ENCODE measurements at regions not wholly inside any gene's neighbourhood (a gene's known extent, or its start where the extent isn't known, plus 50 kb on each side); places are given as distances from the start of the nearest gene placed in this dataset.

DNA sequence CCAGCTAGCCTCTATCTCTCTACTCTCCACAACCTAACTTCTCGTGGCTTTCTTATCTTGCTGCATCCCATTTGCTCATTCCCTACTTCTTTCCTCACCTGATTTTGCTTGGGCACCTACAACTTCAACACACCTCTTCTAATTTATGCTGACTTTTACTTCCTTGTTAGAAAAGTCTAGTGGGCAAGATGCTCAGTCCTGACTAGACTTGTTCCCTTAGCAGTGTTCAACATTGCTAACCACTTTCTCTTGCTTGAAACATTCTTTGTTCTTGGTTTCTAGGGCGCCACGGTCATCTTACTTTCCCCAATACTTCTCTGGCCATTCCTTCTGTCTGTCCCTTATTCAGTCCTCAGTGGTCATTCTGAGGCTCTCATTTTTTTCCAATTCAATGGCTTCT, 454.7 kb upstream of the CWC22 start:
- no peak for DNase-seq

DNA sequence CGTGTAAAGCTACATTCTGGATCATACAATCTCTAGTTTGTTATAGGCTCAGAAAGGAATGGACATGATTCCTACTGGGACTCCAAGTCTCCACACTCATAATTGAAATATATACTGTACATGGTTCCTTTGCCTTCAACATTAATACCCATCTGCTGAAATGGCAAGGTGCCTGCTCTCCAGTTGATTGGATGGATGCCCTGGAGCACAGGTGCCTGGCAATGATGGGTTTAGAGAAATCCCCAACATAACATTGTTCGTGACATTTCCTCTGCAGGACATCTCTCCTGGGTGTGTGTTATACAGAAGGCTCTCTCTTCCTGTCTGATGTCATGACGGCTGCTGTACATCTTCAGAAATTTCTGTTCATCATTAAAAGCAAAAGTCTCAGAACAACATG, 449.7 kb upstream of the CWC22 start:
- peak; percentile 33 for DNase-seq

DNA sequence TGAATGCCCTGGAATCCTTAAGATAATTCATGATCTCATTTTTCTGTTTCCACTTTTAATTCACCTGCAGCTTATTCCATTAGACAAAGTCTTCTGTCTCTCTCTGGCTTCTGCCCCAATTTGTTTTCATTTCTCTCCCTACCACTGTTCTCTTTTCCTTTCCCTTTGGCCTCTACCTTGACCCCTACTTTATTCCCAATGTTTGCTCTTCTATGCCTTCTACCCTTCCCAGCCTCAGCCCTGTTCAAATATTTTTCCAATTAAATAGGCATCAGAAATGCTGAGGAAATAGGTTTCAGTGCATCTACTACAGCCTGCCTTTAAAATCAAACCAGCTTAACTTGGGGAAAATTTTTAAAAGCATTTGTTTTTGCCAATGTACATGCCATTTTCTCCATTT, 443.7 kb upstream of the CWC22 start:
- DNase-seq, result no peak

DNA sequence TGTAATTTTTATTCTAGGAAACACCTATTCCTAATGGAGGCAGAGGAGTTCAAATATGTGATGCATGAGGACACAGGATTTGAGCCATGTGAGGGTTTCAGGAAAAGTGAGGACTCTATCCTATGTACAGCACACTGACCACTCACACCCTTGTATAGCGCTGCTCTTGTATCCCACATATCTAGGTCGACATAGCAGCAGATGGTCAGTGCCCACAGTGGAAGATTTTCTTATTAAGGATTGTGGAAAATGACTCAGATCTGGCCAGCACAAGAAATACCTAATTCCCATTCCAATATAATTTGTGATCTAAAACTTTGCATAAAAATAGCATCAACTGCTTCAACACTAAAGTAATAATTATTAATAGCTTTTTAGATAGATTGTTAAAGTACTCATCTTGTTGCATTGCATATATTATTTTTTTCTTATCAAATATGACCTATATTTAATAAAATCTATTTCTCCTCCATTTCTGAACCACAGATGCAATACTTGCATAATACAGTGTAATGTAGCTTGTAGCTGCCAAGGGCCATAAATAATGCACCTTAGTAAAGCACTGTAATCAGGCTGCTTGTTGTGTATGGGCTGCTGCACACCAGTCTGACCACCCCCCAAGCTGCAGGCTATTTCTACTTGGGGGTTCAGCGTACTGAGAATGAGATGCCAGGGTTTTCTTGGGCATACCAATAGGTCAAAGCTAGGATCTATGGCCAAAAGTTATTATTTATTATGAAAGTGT, 442.2 kb upstream of the CWC22 start:
- DNase-seq, result no peak

DNA sequence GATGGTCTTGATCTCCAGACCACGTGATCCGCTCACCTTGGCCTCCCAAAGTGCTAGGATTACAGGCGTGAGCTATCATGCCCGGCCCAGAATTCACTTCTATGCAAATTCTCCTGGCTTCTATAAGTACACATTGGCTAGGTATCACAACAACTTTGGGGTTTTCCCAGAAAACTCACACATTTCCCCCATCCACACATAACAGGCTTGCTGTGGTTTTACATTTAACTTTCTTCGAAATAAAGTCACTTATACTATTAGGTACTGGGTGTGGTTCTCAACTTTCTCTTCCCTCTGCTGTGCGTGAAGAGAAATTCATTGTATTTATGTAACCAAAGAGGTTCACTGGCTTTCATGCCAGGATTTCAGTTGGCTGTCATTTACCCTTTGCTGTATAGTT, 439.4 kb upstream of the CWC22 start:
- DNase-seq, result no peak

DNA sequence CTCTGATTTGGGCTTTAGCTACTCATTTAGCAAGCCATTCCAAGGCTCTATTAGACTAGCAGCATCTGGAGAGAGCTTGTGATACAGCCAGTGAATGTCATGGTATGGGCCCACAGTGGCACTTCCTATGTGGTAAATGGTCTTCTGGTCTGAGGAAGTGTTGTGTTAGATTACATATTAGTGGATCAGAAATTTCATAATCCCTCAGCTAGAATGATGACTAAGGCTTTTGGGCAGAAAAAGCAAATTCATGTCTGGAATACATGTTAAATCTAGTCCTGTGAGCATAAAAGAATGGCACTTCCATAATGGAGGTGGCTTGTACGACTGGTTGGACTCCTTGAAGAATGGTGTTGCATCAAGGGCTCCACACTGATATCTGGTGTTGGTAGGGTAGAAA, 436.8 kb upstream of the CWC22 start:
- no peak for DNase-seq

DNA sequence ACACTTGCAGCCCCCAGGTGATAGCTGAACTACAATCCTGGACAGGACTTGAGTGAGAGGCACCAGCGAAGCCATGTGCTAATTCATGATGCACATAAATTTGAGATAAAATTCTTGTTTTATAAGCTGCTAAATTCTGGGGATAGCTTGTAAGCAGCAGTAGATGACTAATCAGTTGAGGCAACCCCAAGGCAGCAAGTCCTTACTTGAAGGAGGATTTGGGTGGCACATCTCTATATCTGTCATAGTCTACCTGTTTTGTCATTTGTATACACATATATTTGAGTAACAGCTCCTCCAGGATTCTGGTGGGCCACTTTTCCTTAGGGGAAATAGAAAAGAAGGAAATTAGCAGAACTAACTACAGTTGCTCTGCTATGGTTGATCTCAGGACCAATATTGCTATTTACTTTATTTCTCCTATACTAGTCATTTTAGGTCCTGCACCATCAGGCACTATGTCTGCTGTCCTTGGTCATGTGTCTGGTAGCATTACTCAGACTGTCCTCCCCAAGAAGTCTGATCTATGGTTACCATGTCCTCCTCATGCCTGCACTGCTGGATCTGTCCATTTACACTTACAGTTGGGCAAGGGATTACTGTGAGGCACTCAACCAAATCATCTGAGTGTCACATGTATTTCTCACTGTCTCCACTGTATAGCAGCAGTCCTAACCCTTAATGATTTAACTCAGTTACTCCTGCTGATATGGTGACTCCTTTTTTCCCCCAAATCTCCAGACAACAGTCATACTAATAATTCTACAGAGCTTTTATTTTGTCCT, 436.0 kb upstream of the CWC22 start:
- DNase-seq, result no peak

DNA sequence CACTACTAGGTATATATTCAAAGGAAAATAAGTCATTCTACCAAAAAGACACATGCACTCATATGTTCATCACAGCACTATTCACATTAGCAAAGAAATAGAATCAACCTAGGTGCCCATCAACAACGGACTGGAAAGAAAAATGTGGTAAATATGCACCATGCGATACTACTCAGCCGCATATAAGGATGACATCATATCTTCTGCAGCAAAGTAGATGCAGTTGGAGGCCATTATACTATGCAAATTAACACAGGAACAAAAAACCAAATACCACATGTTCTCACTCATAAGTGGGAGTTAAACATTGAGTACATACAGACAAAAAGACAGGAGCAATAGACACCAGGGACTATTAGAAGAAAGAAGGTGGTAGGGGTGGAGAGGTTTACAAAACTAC, 412.1 kb upstream of the CWC22 start:
- no peak for DNase-seq

DNA sequence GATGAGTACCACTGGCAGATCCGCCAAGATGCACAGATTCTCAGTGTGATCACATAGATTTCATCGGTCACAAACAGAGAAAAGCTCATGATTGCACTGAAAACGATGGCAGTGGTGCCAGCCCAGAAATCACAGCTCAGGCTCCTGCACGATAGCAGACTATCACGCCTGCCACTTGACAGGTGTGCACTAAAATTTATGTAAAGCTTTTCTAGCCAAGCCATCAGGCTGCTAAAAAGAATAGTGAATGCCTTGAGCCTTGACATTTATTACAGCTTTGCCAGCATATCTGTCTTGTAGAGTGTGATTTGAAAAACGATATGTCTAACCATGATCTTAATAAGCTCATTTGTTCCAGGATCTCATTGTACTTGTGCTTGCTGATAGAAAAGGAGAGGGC, 409.5 kb upstream of the CWC22 start:
- DNase-seq, result no peak

DNA sequence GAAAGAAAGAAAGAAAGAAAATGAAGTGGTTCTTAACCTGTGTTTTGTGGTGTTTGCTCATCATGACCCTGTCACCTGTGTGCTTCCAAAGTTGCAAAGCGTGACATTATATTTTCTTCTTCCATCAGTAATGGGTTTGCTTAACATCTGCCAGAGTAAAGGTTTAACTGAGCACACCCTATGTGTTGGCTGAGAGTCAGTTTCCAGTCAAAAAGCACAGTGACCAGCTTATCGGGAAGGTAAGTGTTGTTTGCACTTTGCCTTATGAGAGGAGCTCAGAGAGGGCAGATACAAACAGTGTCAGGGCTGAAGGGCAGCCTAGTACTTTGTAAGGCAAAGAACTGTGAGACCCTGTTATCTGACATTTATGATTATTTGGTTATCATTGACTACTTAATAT, 406.2 kb upstream of the CWC22 start:
- no peak for DNase-seq

DNA sequence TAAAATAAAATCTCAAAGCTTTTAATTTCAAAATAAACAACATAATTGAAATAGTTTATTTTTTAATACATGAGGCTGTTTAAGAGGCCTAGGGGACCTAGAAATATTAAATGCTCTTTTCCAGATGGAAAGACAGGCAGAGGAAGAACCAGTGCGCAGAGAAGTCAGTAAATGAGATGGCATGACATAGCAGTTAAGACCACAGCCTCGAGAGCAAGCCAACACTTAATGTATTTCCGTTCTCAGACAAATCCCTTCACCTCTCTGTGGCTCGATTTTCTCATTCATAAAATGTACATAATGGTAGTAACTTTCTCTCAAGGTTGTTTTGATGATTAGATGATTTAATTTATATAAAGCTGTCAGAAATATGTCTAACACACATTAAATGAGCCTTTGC, 405.1 kb upstream of the CWC22 start:
- DNase-seq, result peak; percentile 5

DNA sequence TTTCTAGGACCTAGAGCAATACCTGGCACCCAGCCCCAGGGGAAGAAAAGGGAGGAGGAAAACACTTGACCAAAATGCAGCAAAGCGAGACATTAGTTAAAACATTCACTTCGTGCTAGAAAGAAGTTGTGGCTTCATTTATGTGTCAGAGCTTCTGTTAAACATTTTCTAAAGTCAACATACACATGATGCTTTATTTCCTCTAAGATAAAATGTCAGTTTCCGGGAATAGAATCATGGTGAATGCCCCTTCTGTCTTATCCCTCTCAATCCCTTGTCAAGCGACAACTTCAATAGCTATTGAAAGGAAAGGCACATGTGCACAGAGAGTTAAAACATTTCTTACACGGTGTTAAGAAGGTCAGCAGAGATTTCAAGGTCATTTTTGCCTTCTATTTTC, 404.6 kb upstream of the CWC22 start:
- DNase-seq, result no peak

DNA sequence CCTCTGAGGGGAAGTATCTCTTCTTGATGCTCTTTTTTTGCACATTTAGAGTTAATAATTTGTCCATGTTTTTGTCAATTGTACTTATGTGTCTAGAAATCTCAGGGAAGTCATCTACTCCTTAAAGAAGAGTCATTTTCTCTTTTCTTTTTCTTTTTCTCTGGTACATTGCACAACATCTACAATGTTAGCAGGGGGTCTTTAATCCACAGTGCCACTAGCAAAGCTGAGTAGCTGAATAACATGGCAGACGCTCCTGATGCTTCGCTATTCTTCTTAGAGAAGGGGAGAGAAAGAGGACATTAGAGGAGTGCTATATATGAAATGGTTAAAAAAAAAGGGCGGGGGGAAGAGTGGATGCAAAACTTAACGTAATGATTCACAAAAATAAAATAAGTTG, 399.6 kb upstream of the CWC22 start:
- DNase-seq, result no peak

DNA sequence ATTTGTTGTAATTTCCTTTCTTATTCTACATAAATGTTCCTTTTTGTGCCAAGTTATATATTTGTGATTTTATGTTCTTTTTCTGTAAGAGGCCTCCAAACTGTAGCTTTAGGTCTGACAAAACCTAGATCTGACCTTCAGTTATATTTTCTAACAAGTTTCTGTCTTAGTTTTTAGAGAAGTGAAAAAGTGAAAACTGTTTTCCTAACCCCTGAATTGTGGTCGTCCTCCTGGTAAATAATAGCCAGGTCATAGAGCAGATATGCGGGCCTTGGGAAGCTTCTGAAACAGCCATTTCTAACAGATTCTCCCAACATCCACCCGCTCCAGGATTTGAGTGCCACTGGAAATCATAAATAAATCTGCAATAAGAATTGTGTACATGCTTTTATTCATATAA, 398.4 kb upstream of the CWC22 start:
- DNase-seq, result no peak

DNA sequence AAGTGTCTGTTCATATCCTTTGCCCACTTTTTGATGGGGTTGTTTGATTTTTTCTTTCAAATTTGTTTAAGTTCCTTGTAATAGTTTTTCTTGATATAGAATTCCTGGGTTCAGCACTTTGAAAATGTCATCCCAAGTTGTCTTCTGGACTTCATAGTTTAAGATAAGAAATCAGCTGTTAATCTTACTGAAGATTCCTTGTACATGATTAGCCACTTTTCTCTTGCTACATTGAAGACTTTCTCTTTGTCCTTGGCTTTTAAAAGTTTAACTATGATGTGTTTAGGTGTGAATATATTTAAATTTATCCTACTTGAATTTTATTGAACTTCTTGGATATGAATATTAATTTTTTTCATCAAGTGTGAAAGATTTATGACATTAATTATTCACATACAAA, 387.2 kb upstream of the CWC22 start:
- no peak for DNase-seq

DNA sequence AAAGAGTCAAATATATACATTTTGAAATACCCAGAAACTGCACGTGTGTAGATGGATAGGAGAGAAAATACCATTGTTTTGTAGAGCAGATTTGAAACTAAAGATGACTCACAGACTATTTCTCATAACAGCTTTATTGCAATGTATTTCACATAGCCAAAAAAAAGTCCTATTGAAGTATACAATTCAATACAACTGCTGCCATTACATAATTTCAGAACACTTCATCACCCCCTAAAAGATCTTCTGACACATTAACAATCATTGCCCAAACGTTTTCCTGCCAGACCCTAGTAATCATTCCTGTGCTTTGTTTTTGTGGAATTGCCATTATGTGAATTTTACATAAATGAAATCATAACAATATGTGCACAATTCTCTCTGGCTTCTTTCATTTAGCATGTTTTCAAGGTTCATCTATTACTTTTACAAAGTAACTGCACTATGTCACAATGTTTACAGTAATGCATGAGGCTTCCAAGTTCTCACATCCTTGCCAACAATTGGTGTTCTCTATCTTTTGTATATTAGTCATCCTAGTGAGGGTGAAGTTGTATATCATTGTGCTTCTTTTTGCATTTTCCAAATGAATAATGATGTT, 378.6 kb upstream of the CWC22 start:
- DNase-seq, result peak; percentile 79

DNA sequence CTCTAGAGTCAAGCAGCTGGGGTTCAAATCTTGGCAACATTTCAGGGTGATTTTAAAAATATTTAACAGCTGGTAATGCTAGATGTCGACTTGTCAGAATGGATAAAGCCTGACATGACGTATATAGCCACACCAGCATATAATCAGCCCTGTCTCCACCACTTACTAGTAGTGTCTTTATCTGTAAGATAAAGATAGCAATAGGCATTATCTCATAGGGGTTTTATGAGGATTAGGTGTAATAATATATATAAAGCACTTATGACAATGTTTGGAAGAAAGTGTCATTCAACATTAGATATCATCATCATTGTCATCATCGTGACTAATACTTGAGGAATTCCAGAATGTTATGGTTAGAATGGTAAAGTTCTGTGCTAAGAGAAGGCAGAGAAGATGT, 369.0 kb upstream of the CWC22 start:
- no peak for DNase-seq

DNA sequence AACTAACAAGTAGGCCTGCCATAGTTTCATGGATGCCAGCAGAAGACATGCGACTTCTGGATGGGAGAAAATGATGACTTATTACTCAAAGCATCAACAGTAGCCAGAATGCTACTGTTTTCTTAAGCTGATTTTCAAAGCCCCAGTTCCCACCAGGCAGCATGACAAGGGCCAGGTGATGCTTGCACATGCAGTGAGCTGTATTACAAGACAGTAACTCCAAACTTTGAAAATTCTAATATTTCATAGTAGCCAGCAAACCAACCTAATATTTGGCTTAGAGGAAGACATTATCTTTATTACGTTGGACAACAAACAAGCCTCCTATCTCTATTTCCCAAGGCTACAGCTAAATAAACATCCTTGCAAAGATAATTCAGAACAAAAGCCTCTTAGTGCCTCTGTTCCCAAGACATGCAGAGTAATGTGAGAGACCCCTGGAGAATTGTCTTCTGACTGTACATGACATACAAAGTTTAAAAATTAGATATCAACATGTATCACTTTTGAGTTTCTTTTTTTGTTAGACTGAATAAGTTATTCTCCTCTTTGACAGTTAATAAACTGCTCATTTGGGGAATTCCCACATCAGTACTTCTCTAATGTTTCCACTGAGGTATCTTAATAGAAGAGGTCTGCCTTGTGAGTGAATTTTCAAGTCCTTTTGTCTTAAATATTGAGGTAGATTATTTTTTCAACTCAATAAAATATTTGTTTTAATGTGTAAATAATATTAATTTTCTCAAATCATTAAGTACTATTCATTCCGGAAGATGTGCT, 367.6 kb upstream of the CWC22 start:
- DNase-seq, result no peak

DNA sequence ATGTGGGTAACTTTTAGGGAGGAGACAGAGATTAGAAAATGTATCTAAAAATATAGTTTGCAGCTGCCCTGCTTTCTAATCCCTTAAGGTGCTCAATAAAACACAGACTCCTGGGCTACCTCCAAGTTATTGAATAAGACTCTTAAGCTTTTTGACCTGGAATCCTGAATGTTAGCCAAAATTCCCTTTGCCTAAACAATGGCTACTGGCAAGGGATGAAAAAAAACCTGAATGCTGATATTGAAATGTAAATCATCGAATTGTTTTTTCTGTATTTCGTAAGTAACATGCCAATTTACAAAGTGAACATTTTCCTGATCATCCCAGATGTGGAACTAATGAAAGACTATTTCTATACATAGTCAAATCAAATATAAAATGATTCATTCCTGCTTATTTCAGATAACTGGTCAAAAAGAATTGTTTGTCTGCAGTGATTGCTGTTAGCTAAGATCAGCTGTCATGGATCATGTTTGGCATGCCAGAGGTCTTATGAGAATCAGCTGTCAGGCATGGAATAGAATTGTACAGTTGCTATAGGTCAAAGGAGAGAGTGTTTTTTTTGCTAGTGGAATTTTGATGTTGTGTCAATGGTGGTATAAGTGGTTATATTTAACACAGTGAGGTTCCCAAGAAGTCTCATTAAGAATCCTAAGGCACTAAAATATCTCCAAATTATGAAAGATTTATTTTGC, 363.6 kb upstream of the CWC22 start:
- no peak for DNase-seq

DNA sequence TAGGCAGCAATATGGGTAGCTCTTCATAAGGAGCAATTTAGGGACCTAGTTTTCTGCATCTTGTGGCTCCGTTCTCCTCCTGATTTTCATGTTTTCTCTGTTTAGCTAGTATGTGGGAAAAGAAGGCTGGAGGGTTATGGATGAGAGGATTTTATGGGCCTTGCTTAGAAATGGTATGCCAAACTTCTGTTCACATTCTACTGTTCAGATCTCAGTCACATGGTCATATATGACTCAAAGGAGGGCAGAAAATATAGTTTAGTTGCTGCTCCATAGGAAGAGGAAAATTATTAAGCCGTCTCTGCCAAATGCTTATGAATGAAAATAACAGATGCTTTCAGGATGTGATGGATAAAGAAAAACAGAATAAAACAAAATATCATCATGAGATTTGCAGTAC, 361.8 kb upstream of the CWC22 start:
- DNase-seq, result no peak

DNA sequence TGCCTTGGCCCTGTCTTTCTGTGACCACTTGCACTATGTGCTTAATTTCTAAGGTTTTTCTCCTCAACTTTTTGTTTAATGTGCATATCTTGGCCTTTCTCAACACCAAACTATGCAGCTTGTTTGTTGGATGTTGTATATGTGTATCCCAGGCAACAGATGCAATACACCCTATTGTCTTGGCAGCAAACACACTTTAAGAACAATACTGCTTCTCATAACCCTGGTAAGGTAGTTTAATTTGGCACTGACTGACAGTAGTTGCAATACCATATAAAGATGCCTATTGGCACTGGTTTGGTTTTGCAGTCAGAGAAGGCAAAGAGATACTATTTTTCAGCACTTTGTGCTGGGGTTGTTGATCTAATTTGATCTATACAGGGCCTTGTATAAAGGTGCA, 360.7 kb upstream of the CWC22 start:
- DNase-seq, result peak; percentile 59

DNA sequence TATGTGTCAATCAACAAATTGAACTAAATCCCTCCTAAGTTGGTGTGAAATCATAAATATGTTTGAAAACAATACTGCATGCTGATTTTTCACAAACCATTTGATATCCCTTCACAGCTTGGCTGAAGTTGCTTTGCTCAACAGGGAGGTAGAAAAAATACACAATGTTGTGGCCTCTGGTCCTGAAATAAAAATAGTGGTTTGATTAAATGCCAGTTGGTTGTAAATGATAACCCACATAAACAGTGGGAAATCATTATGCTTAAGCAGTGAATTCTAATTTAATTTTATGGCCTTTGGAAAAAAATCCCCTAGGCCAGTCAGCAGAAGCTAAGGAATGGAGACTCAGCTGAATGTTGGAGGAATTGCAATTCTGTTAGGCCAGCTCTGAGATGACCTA, 359.4 kb upstream of the CWC22 start:
- DNase-seq, result no peak
